ENCODE measurements at regions not wholly inside any gene's neighbourhood (a gene's known extent, or its start where the extent isn't known, plus 50 kb on each side); places are given as distances from the start of the nearest gene placed in this dataset.

DNA sequence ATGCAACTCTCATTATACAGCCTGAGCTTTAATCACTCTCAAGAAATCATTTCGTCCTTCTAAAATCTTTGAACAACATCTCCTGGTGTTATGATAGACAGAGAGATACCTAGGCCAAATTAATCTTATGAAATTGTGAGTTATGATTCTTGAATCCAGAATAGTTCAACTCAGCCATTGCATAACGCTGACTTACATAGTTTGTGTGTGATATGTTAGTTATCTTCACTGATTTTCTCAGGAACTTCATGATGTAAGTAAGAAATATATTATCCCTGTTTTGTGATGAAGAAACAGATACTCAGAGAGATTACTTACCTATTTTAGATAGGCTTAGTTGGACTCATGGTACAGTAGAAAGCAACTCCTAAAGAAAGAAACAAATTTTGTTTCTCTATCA is 684.4 kb downstream of the ZEB2 start:
- Histone ChIP-seq H3K4me1 (no peaks in the 10 kb centered on the region), H3K27ac (no peak overlapping the region), H3K27me3 (replicated peaks in 1 of 7) (no peaks in the 10 kb centered on the region), H3K9me3 (no peaks in the 10 kb centered on the region), H3K36me3 (no peaks in the 10 kb centered on the region), H3K4me3 (no peak overlapping the region)
- DNase-seq, result no peak
- WGBS, 5 donors, result 17 to 48% (median 46%) methylated on average over 2 of the region's 2 CpGs
- intact Hi-C loops (cut with DNase I; ENCODE audit: low total_unique reads), result no loop called here
- TF ChIP-seq CTCF (IDR thresholded peaks at IDR 0.05 in 8 of 11, conservative IDR thresholded peaks at IDR 0.05 in 3 of 11) (no peak), POLR2AphosphoS5 (IDR thresholded peaks at IDR 0.05) (no peak), POLR2A (IDR thresholded peaks at IDR 0.05) (no peak)

DNA sequence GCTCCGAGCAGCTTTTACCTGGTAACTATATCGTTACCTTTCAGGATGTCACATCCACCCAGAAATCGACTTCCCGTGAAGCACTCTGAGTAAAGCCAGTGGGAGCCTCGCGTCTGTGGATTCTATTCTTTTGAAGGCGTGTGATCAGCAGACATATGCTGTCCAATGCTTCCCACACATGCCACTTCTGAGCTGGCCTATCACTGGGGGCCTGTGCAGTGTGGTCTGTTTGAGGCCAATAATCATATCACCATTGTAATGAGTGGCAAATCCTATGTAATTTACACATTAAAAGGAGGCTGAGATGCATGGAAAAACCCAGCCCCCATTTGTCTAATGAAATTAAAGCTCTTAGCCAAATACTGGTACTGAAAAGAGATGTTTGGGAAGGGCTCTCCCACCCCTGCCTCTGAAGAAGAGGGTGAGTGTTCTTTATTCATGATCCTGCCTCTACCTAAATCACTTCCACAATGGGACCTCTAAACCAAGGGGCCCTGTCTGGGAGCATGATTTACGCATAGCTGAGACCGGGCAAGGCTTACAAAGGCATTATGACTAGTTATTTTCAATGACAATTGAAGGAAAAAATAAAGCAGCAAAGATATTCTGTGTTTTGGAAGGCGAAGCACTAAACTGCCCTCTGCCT is 686.8 kb downstream of the ZEB2 start:
- intact Hi-C loops (cut with DNase I; ENCODE audit: low total_unique reads), result no loop called here
- DNase-seq, result no peak
- Histone ChIP-seq H3K4me3 (no peak overlapping the region), H3K27ac (no peak overlapping the region), H3K27me3 (replicated peaks in 1 of 7) (no peaks in the 10 kb centered on the region), H3K4me1 (no peaks in the 10 kb centered on the region), H3K9me3 (no peaks in the 10 kb centered on the region), H3K36me3 (no peaks in the 10 kb centered on the region)
- no peak for TF ChIP-seq POLR2A (IDR thresholded peaks at IDR 0.05)
- TF ChIP-seq POLR2AphosphoS5 (IDR thresholded peaks at IDR 0.05), result no peak
- no peak for TF ChIP-seq CTCF (IDR thresholded peaks at IDR 0.05 in 8 of 11, conservative IDR thresholded peaks at IDR 0.05 in 3 of 11)
- WGBS, 5 donors, result 91 to 93% (median 93%) methylated on average over 10 of the region's 10 CpGs

- no peak for TF ChIP-seq POLR2AphosphoS5 (IDR thresholded peaks at IDR 0.05)
- no peak for TF ChIP-seq POLR2A (IDR thresholded peaks at IDR 0.05)
- no peak for TF ChIP-seq CTCF (IDR thresholded peaks at IDR 0.05 in 8 of 11, conservative IDR thresholded peaks at IDR 0.05 in 3 of 11)
- Histone ChIP-seq H3K9me3 (no peaks in the 10 kb centered on the region), H3K27ac (no peak overlapping the region), H3K4me3 (no peak overlapping the region), H3K4me1 (no peaks in the 10 kb centered on the region), H3K36me3 (no peaks in the 10 kb centered on the region), H3K27me3 (replicated peaks in 1 of 7) (no peaks in the 10 kb centered on the region)
- intact Hi-C loops (cut with DNase I; ENCODE audit: low total_unique reads), result no loop called here
- no peak for DNase-seq
Observed at GRCh38 chr2:143830476-143830875, 689.4 kb downstream of the ZEB2 start.

DNA sequence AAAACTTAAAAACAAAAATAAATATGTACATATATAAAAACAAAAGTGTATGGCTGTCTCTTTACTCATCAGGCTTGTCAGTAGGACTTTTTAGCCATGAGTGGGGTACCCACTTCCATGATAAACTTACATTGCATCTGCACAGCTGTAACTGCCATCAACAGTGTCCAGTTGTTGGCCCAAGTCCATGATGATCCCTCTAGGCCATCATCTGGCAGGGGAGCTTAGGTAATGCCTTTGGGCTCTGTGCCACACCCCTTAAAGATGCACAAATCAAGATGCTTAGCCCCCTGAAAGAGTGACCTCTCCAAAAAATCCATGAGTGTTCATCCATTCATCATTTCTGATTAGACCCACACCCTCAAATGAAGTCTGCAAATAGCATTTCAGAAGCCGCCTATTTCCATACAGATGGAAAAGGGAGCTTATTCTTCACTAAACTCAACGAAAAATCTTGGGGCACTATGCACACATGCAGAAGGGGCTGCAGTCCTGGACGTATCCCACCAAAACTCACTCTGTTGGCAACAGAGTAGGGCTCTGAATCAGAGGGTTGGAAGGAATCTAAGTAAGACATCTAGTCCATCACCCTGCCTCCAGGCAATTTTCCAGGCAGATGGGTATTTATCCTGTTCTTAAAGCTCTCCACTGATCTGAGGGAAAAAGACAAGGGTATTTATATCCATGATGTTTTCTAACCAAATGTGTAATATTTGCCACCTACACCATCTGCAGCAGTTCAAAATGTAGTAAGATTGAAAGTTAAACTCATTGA is 691.0 kb downstream of the ZEB2 start:
- no peaks in the 10 kb centered on the region for H3K9me3 ChIP-seq
- intact Hi-C loops (cut with DNase I; ENCODE audit: low total_unique reads), result no loop called here
- TF ChIP-seq POLR2AphosphoS5 (IDR thresholded peaks at IDR 0.05) (no peak), CTCF (IDR thresholded peaks at IDR 0.05 in 8 of 11, conservative IDR thresholded peaks at IDR 0.05 in 3 of 11) (no peak), POLR2A (IDR thresholded peaks at IDR 0.05) (no peak)

More for the DNA sequence above, 691.0 kb downstream of the ZEB2 start:
- H3K27me3 ChIP-seq (replicated peaks in 1 of 7), result no peaks in the 10 kb centered on the region
- H3K36me3 ChIP-seq, result no peaks in the 10 kb centered on the region
- H3K27ac ChIP-seq, result no peak overlapping the region
- H3K4me3 ChIP-seq, result no peak overlapping the region
- WGBS, 5 donors, result 79 to 91% (median 83%) methylated on average over 3 of the region's 3 CpGs
- DNase-seq, result no peak
- no peaks in the 10 kb centered on the region for H3K4me1 ChIP-seq

All from spleen (tissue), 11 donors.